IMR-90 (cell line): ENCODE measurements at regions not wholly inside any gene's neighbourhood (a gene's known extent, or its start where the extent isn't known, plus 50 kb on each side); places are given as distances from the start of the nearest gene placed in this dataset.

Source experiments
- CEBPB ChIP-seq: IDR thresholded peaks from 2 replicates; pipeline ENCODE4 v1.6.1; 2012; ENCODE audit warnings: low read depth, low read length, improper control_type of control experiment
- CTCF ChIP-seq: conservative IDR thresholded peaks from 2 replicates; pipeline ENCODE4 v1.5.1; 2012; ENCODE audit warnings: mild to moderate bottlenecking, low read depth, low read length, improper control_type of control experiment
- MXI1 ChIP-seq: IDR thresholded peaks from 2 replicates; pipeline ENCODE4 v1.6.1; 2012; ENCODE audit warnings: low read depth, mild to moderate bottlenecking, low read length, moderate library complexity, borderline replicate concordance
- POLR2A ChIP-seq: IDR thresholded peaks from 2 replicates; pipeline ENCODE4 v1.6.1; 2012; ENCODE audit warnings: mild to moderate bottlenecking, low read depth, low read length
- RFX5 ChIP-seq: IDR thresholded peaks from 2 replicates; pipeline ENCODE4 v1.8.0; 2012; ENCODE audit warnings: low read depth, mild to moderate bottlenecking, low read length, moderate library complexity
- SMC3 ChIP-seq: fragments of 150-350 bp; IDR thresholded peaks from 2 replicates; pipeline ENCODE4 v1.6.1; 2016; ENCODE audit warnings: low read depth, mild to moderate bottlenecking, antibody characterized with exemption, low read length, moderate library complexity

DNA sequence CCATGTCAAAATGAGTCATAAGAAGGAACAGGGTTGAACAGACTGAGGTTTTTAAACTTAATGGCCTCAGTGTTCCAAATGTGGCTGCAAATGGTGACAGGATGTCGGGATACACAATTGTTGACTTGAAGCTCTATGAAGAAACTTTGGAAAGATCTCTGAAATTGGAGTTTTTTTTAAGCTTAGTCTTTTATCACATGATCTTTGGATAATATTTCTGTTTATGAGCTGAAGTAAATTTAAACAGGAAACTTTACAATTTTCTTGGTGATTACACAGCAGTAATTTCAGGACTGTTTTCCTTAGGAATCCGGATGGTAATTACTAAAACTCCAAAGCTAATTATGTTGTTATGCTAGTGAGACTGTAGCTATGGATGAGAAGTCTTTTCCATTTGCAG, 199.1 kb upstream of the NRXN1 start:
- TF ChIP-seq CTCF (no peak), SMC3 (no peak), MXI1 (no peak), RFX5 (no peak), POLR2A (no peak), CEBPB (no peak)
